SIG-M5 treated with dmso at 0.1 percent for 504 hours (cell line): ENCODE measurements at regions not wholly inside any gene's neighbourhood (a gene's known extent, or its start where the extent isn't known, plus 50 kb on each side); places are given as distances from the start of the nearest gene placed in this dataset.

Experiments
- DNase-seq: peaks from one replicate; lab custom pipeline; 2025; ENCODE audit not compliant: unreplicated experiment; lab: John Stamatoyannopoulos, UW

DNA sequence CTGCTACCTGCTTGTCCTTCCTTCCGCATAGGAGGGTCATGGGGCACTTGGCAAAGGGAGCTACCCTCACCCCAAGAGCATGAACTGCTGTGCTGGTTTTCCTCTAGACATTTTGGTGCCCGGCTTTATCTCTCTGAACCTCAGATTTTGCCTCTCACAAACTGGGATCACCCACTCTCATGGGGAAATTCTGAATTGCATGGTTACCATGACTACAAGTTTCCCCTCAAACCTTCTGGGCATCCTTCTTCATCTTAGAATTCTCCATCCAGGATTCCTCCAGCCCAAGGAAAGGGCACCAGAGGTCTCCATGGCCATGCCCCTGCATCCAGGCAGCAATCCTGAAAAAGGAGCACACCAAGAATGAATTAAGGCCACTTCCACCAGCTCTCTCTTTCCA, 180.1 kb upstream of the NECTIN1 start:
- DNase-seq: no peak

DNA sequence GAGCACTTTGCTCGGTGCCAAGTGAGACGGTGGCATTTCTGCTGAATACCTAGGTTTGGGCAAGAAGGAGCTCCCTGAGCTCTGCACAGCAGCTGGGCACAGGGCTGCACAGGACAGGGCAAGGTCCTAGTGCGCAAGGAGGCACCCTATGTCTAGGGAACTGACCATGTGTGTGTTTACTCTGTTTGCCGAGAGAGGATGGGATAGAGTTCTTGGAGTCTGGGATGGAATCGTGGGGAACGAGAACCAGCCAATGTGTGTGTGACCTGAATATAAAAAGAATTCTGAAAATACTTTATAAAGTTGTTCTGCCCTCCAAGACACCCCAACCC, 179.5 kb upstream of the NECTIN1 start:
- no peak for DNase-seq

DNA sequence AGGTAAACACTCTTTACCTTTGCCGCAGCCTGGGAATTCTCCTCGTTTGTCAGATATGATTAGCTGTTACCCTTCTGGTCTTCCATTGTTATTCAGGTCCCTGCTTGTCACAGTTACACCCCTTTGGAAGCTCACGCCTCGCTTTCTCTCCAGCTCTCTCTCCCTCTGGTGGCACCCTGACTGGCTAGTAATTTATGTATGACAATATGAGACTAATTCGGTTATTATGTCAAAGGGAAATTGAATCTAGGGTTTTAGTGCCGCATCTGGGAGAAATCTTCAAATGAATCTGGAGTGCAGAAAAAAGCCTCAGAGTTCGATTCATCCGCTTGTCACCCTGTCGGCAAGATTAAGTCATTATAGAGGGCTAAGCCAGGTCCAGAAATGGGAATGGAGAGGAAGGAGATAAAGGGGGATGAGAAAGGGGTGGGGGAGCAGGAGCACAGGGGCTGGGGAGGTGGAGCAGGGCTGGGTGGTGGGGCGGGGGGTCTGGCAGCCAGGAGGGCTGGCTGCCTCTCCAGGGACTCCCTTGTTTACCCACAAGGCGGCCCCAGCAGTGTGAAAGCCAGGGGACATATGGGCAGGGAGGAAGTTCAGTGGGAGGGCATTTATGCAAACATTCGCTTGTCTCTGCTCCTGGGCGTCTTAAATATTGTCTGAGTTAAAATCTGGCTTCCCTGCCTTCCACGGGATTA, 179.0 kb upstream of the NECTIN1 start:
- no peak for DNase-seq

DNA sequence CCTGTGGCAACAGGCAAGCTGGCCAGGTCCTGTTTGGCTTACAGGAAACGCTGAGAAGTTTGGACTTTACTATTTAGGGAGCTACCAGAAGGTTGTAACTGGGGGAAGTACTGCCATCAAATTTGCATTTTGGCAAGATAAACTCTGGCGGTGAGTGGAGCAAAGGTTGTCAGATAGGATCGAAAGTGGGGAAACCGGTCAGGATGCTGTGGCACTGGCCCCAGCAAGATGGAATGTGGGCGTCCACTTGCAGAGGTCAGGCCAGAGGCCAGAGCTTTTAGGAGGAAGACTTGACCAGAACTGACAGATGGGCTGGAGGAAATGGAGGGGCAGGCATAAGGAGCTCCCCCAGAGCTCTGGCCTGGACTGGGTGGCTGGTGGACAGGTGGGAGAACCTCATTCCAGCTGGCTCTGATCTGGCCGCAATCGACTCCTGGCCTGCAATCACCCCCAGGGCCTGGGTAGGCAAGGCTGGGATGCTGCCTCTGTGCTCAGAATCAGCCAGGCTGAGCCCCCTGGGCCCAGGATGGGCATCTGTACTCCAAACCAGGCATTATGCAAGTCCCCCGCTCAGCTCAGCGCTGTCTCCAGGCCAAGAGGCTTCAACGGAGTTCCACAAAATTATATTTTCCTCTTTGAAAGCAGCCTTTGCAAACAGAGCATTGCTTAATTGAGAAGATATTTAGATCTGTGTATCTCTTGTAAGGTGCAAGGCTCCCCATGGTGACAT, 178.3 kb upstream of the NECTIN1 start:
- no peak for DNase-seq

DNA sequence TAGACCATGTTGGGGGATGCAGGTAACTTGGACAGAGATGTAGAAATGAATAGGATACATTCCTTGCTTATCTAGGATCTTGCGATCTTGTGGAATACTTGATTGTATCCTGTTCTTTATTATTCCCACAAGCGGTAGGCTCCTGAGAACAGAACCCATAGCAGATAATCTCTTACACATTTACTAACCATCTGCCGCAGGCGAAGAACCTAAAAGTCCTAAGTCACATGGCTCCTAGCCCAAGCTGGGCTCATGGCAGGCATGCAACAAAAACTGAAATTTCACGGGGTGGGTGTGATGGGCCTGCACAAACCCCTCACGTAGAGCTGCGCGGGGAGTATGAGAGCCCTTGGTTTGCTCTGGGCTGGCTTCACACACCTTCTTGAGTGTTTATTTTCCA, 177.4 kb upstream of the NECTIN1 start:
- no peak for DNase-seq

DNA sequence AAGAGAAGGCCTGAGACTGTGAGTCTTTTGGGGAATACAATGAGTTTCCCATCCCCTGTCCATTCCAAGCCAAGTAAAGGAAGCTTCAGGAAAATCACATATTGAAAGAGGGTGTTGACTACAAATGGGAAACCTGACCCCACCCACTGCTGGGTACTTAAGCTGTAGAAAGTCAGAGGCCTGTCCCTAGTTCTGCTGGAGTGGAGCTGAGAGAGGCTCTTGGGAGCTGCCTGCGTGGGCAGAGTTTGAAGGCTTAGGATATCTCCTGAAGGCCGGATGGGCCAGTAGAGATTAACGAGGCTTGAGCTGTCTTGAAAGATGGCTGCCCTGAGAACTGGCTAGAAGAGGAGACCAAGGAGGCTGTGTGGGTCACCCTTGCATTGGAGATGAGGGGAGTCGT, 176.2 kb upstream of the NECTIN1 start:
- no peak for DNase-seq

DNA sequence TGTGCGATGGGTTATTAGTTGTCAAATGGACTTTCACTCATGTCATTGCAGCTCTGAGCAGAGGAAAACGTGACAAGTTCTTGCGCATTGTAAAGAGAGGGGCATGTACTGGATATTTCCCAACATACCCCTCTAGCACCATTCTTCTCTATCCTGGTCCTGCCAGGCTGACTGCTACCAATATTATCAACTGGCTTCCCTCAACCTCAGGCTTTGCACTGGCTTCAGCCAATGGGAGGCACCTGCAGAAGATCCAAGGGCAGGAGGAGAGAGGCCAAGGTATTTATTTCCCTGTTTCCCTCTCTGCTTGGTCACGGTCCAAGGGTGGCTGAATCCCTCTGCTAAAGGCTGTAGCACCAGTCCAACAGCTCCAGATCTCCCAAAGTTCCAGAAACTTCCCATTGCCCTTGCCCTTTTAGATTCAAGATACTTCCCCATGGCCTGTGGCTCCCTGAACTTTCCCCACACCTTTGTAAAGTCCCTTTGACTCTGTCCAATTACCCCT, 175.6 kb upstream of the NECTIN1 start:
- DNase-seq: no peak

DNA sequence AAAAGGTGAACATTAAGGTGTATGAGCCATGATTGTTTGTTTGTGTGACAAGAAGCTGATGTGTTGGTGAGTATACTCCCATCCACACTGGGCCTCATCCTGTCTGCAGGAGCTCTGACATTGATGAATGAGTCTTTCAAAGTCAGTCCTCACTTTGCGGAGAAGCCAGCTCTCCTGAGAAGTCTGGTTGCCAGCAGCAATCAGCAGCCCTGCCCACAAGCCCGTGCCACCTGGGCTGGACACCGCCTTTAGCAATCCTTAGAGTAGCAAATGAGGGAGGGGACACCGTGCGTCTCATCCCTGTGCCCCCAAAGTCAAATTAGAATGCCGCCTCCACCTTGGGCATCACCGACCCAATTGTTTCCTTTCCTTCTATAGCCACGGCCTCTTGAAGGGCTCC, 174.8 kb upstream of the NECTIN1 start:
- no peak for DNase-seq

DNA sequence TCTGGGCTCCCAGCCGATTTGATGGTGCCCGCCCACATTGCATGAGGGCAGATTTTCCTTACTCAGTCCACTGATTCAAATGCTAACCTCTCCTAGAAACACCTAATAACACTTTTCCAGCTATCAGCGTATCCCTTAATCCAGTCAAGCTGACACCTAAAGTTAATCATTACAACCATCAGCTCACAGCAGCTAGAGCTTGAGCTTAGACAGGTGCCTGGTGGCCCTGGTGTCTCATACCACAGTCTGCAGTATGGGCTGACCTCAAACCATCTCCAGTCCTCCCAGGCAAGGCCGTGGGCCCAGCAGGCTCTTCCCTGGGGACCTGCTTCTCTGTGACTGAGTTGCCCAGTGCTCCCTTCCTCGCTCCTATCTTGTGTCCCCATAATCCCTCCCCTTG, 174.4 kb upstream of the NECTIN1 start:
- no peak for DNase-seq

DNA sequence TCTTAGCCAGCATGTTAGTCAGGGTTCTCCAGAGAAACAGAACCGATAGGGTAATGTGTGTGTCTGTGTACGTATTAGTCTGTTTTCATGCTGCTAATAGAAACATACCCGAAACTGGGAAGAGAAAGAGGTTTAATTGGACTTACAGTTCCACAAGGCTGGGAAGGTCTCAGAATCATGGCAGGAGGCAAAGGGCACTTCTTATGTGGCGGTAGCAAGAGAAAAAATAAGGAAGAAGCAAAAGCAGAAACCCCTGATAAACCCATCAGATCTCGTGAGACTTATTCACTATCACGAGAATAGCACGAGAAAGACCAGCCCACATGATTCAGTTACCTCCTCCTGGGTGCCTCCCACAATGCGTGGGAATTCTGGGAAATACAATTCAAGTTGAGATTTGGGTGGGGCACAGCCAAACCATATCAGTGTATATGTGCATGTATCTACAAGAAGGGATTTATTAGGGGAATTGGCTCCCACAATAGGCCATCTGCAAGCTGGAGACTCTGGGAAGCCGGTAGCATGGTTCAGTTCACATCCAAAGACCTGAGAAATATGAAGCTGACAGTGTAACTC, 173.7 kb upstream of the NECTIN1 start:
- no peak for DNase-seq

DNA sequence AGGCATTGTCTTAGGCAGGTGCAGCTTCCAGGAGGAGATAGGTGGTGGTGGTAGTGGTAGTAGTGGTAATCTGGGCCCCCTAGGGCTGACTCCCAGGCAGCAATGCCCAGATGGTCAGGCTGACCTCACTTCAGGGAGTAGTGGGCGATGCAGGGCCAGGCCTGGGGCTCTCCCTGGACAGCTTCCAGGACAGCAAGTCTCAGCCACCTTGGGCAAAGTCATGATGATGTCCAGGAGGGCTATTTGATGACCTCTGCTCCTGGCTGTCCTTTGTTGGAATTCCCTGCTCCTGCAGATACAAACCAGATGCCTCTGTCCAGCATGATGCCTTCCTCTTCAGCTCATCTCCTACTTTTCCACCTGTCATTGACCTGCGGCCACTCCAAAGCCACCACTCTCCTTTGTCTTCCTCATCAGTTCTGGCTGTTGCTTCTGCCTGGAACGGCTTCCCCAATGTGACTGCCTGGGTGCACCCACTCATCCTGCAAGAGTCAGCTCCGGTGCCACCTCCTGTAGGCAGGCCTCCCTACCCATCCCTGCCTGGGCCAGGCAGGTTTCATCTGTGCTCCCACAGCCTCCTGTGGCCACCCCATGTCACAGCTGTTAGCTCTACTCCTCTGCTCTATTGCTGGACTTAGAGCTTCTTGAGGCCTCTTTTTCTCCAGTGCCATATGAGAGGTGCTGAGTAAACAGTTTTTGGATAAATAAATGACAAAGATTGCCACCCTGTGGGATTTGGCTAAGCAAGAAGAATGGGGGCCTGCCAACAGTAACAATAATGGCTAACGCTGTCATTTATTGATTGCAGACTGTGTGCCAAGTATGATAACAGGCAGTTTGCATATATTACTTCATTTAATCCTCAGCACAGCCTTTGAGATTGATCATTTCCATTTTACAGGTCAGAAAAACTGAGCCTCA, 172.9 kb upstream of the NECTIN1 start:
- DNase-seq: no peak

DNA sequence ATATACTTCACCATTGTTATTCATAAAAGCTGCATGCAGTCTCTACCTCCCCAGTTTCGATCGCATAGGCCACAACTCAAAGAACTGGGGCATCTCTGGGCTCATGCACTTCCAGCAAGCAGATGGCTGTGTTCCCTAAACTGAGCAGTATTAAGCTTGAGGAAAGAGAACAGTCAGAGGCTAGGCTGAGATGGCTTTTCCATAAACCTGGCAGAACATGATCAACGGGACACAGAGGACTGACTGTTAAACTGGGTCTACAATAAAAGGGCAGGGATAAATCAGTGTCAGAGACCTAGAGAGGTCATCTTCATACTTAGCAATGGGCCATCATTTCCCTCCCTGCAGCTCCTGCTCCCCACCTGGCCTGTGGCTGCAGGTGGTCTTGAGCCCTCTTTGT, 171.0 kb upstream of the NECTIN1 start:
- DNase-seq: no peak

DNA sequence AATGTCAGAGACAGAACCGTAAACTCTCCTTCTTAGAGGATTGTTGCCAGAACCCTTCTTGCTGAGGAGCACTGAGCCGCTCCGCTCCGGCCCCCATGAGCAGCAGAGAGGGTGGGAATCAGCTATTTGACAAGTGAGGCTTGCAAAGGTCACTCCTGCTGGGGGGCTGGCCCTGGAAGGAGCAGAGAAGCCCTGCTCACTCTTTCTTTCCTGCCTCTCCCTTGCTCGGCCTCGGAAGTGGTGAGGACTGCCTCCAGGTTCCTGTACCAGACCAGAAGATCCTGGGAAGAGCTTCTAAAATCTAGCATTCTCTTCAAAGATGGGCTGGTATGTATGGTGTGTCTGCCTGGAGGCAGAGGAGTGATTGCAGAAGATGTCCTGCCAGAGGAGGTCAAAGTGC, 168.6 kb upstream of the NECTIN1 start:
- DNase-seq: no peak

DNA sequence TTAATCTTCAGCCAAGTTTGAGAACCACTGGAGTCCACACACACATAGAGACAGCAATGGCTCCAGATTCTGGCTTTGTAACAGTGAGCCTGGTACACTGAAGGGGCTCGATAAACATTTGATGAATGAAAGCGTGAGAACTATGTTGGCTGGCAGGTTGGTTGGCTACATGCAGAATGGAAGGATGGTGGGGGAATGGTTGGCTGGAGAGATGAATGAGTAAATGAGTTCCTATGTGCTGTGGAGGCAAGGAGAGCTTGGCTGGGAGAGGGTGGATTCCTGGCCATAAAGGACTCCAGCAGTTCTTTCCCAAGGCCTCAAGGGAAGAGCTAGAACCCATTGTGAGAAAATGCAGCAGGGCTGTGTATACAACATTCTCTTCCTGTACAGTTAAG, 168.0 kb upstream of the NECTIN1 start:
- DNase-seq: no peak

DNA sequence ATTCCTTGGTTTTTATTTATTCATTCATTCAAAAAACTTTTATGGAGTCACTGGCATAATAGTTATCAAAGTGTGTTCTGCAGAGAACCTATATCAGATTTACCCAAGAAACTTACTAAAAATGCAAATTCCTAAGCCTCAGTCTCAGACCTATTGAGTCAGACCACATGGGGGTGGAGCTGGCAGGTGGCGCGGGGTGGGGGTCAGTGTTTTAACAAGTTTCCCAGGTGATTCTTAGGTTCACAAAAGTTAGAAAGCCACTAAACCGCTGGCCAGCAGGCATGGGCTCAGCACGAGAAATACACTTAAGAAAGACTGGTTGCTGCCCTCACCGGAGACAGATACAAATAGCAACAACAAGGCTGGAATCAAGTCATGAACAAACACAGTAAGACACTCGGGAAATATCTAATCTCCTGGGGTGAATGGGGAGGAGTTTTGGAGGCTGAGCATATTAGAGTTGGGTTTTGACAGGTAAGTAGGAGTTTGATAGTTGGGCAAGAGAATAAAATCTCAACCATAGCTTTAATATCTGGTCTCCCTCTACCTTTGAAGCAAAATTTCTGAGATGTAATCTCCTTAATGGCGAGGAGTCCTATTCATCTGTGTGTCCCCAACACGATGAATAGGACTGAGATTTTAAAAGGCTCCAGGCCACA, 167.5 kb upstream of the NECTIN1 start:
- DNase-seq: no peak

DNA sequence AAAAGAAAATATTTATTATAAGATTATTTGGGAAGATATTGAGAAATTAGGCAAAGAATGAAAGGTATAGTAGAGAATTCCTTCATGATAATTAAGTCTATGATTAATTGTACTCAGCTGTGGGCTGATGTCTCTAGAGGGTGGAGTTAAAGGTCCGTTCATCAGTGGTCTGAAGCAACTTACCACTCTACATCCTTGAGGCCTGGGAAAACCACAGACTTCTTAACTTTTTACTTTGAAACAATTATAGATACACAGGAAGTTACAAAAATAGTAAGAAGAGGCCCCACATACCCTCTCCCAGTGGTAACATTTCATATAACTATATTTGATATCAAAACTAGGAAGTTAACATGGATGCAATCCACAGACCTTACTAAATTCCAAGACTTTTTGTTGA, 167.0 kb upstream of the NECTIN1 start:
- DNase-seq: no peak

DNA sequence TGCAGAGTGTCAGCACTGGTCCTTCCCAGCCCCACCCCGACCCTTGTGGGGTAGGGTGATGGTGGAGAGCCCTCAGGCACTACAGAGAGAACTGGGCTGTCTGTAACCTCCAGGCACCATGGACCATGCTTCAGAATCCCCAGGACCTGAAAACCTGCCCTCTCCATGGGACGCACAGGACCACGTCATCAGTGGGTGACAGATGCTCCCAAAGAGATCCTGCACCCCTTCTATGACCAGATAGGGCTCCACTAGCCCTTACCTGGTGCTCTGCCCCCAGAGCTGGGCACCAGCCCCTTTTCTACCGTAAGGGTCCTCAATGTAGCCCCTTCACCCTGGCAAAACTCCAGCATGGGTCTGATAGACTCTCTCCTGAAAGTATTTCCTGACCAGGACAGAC, 165.9 kb upstream of the NECTIN1 start:
- no peak for DNase-seq

DNA sequence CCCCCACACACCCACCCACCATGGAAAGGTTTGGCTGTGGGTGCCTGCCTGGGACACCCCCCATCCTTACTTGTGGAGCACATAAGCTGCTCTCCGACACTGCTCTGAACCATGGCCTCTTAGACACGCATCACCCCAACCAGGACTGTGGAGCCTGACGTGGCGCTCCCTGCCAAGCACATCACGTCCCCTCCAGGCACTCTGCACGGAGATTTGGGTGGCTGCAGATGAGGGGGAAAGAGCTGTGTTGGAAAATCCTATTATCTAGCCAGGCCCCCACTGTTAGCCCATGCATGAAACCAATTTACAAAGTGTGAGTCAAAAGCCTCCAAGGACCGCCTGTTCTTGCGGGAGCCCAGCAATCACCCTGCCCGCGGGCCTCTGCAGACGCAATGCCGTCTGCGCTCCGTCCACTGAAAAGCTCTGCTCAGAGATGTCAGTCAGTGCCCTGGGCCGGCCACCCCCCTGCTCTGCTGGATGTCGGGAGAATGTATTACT, 163.4 kb upstream of the NECTIN1 start:
- DNase-seq: no peak

DNA sequence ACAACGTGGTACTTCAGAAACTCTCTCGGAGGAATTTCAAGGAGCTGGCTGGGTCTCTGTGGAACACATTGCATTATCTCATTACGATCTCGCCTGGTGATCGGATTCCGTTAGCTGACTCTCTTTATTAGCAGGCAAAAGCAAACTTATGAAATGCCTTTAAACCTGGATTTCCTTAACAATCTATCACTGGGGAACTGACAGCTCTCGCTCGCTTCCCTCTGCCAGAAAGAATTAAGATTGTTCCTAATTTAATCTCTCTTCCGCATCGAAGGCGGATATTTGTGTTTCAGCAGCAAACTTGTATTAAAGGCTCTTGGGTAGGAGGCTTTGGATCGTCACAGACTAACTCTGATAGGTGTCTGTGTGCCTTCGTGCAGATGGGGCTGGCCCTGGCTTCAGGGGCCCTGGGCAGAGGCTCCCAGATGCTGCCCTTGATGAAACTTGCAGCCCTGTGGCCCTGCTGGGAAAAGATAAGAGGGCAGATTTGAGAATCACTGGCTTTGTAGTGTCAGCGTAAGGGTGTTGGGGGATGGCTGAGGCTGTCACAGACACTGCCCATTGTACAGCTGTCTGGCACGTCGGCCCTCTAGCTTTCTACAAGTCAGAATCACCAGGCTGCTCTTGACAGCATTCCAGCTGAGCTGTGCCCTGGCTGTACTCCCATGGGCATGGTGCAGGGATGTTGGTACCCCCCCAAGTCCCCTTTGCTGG, 162.2 kb upstream of the NECTIN1 start:
- DNase-seq: no peak

DNA sequence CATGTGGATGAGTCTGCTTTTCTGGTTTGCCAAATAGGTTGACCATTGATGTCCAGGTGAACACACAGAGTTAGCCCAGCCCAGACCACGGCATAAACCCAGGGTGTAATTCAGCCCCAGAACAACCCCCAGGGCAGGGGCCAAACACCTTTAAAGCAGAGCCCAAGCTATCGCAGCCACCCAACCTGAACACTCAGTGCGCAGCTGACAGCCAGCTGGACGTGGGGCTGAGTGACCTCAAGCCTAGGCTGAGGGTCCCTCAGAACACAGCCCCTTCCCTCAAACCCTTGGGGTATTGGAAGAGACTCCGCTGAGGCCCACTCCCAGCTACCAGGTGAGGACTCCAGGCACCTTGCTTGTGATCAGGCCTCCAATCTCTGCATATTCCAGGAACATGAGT, 161.5 kb upstream of the NECTIN1 start:
- DNase-seq: no peak
